Esophagus muscularis mucosa (tissue), 4 donors: ENCODE measurements at regions not wholly inside any gene's neighbourhood (a gene's known extent, or its start where the extent isn't known, plus 50 kb on each side); places are given as distances from the start of the nearest gene placed in this dataset.
"Not testable (repeated sequence)": the region's sequence is repeated elsewhere in the genome, so short reads cannot be mapped to it uniquely, and the experiment has no call there.

ENCODE experiments used
- CTCF ChIP-seq, 3 experiments: fragments of 200-600 bp in 2 of 3; fragments of 450-650 bp in 1 of 3; sonication (generic) in 2 of 3; IDR thresholded peaks; one replicate each; pipeline ENCODE4 v1.5.1; 2017 to 2019; ENCODE audit warnings: antibody characterized with exemption in 3 of 3, mild to moderate bottlenecking in 2 of 3, moderate library complexity in 1 of 3
- EP300 ChIP-seq: sonication (generic); formaldehyde crosslinking; IDR thresholded peaks from one replicate; pipeline ENCODE4 v1.6.1; 2017; ENCODE audit warnings: antibody characterized with exemption
- POLR2A ChIP-seq: fragments of 450-650 bp; IDR thresholded peaks from one replicate; pipeline ENCODE4 v1.6.1; 2017; ENCODE audit warnings: antibody characterized with exemption, moderate library complexity, mild to moderate bottlenecking, low read depth
- POLR2AphosphoS5 ChIP-seq, 2 donors: sonication (generic); formaldehyde crosslinking; IDR thresholded peaks; one replicate each; pipeline ENCODE4 v1.6.1; 2017; ENCODE audit warnings: antibody characterized with exemption in 2 of 2

- not testable (repeated sequence) for TF ChIP-seq CTCF (IDR thresholded peaks at IDR 0.05); POLR2A; POLR2AphosphoS5 (IDR thresholded peaks at IDR 0.05); EP300
Observed at GRCh38 chr9:89689321-89689720, 84.5 kb downstream of the GADD45G start.
